Keratinocyte (primary cell): ENCODE measurements at regions not wholly inside any gene's neighbourhood (a gene's known extent, or its start where the extent isn't known, plus 50 kb on each side); places are given as distances from the start of the nearest gene placed in this dataset.
"Not testable (repeated sequence)": the region's sequence is repeated elsewhere in the genome, so short reads cannot be mapped to it uniquely, and the experiment has no call there.

ENCODE experiments used
- DNase-seq: peaks from one replicate; pipeline ENCODE4 v3.0.0-alpha.2; 2011; ENCODE audit warnings: low read depth, missing footprints, low spot score
- FAIRE-seq: peaks from 2 replicates; lab custom pipeline; 2011; peaks lifted over from hg19 to GRCh38; lab: Jason Lieb, UNC
- H2AFZ ChIP-seq: 2 replicates; pipeline ENCODE4 v1.6.0; 2012; ENCODE audit warnings: low read length, control low read depth, inconsistent platforms; ENCODE audit not compliant: control insufficient read depth
- H3K27ac ChIP-seq: 2 replicates; pipeline ENCODE4 v1.5.1; 2011; ENCODE audit warnings: low read length; ENCODE audit not compliant: control insufficient read depth, insufficient read depth
- H3K27me3 ChIP-seq: 3 replicates; pipeline ENCODE4 v1.6.0; 2011; ENCODE audit warnings: low read length; ENCODE audit not compliant: control insufficient read depth, insufficient read depth; ENCODE audit errors: extremely low read depth
- H3K36me3 ChIP-seq, 2 experiments: 2 replicates in 1 of 2; 3 replicates in 1 of 2; pipeline ENCODE4 v1.5.1; 2011; ENCODE audit warnings: low read length in 2 of 2, mild to moderate bottlenecking in 1 of 2; ENCODE audit not compliant: control insufficient read depth in 2 of 2, insufficient read depth in 2 of 2; ENCODE audit errors: extremely low read depth in 1 of 2
- H3K4me1 ChIP-seq: 3 replicates; pipeline ENCODE4 v1.5.1; 2011; ENCODE audit warnings: low read length; ENCODE audit not compliant: control insufficient read depth, insufficient read depth; ENCODE audit errors: extremely low read depth
- H3K4me2 ChIP-seq: 3 replicates; pipeline ENCODE4 v1.6.0; 2011; ENCODE audit warnings: low read depth, low read length; ENCODE audit not compliant: control insufficient read depth, insufficient read depth; ENCODE audit errors: extremely low read depth
- H3K4me3 ChIP-seq, 3 experiments: fragments of 200-600 bp in 1 of 3; sonication (generic) in 1 of 3; 2 replicates in 2 of 3; 3 replicates in 1 of 3; pipeline ENCODE4 v1.5.1; 2011 to 2016; ENCODE audit warnings: low read length in 3 of 3, mild to moderate bottlenecking in 3 of 3, control low read depth in 2 of 3, inconsistent platforms in 1 of 3, low read depth in 1 of 3, mixed read lengths in 1 of 3, mixed run types in 1 of 3, moderate library complexity in 1 of 3; ENCODE audit not compliant: control insufficient read depth in 2 of 3, insufficient read depth in 2 of 3; ENCODE audit errors: extremely low read depth in 1 of 3
- H3K79me2 ChIP-seq: 2 replicates; pipeline ENCODE4 v1.6.0; 2012; ENCODE audit warnings: low read length; ENCODE audit not compliant: control insufficient read depth, insufficient read depth
- H3K9ac ChIP-seq: 3 replicates; pipeline ENCODE4 v1.6.0; 2011; ENCODE audit warnings: low read length; ENCODE audit not compliant: control insufficient read depth, insufficient read depth; ENCODE audit errors: extremely low read depth
- H3K9me1 ChIP-seq: 3 replicates; pipeline ENCODE4 v1.6.0; 2011; ENCODE audit warnings: low read length; ENCODE audit not compliant: control insufficient read depth, insufficient read depth; ENCODE audit errors: extremely low read depth
- H3K9me3 ChIP-seq: 2 replicates; pipeline ENCODE4 v1.5.1; 2012; ENCODE audit warnings: low read depth, low read length; ENCODE audit not compliant: control insufficient read depth
- H4K20me1 ChIP-seq: 3 replicates; pipeline ENCODE4 v1.6.0; 2011; ENCODE audit warnings: low read length; ENCODE audit not compliant: control insufficient read depth, insufficient read depth; ENCODE audit errors: extremely low read depth
- dilution Hi-C: fragments of 300-500 bp; cut with MboI; formaldehyde crosslinking; loops from one replicate; pipeline ENCODE4 v1.7.0; 2020; ENCODE audit warnings: low sequenced_read_pairs; ENCODE audit not compliant: extremely low pct_ligation_motif_present

- H2AFZ ChIP-seq, H3K27ac ChIP-seq, H3K4me3 ChIP-seq, H3K4me1 ChIP-seq, H3K9me1 ChIP-seq, H3K9me3 ChIP-seq, H4K20me1 ChIP-seq, H3K9ac ChIP-seq, H3K4me2 ChIP-seq, H3K79me2 ChIP-seq, DNase-seq, H3K27me3 ChIP-seq, H3K36me3 ChIP-seq, dilution Hi-C loops: not testable (repeated sequence)
- FAIRE-seq = peak; percentile 69
These were observed 192.9 kb downstream of the SPDYE17 start for GRCh38 chr7:76839214-76839613.

- H4K20me1 ChIP-seq, H3K79me2 ChIP-seq, H3K4me3 ChIP-seq, H3K9ac ChIP-seq, H2AFZ ChIP-seq, dilution Hi-C loops, H3K27me3 ChIP-seq, H3K36me3 ChIP-seq, H3K9me3 ChIP-seq, H3K27ac ChIP-seq, DNase-seq, H3K4me1 ChIP-seq, H3K4me2 ChIP-seq, H3K9me1 ChIP-seq: not testable (repeated sequence)
- peak; percentile 17 for FAIRE-seq
These were observed 193.8 kb downstream of the SPDYE17 start for GRCh38 chr7:76838357-76838756.

DNA sequence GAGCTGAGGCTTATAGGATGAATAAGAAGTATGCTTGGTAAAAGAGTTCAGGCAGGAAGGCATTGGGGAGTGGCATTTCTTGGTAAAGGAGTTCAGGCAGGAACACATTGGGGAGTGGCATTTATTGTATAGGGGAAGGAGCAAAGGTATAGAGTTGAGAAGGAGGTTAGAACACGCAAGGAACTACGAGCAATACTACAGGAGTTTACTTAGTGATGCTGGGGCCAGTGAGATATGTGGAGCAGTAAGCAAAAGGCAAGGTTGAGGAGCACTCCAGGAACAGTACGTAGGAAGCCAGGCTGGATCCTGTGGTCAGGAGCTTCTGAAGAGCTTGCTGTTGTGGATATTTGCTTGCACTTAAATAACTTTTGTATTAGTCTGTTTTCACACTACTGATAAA is 202.2 kb upstream of the POMZP3 start:
- H3K27ac ChIP-seq, H3K4me2 ChIP-seq, H3K9ac ChIP-seq, H4K20me1 ChIP-seq, DNase-seq, H3K36me3 ChIP-seq, H2AFZ ChIP-seq, H3K9me1 ChIP-seq, H3K9me3 ChIP-seq, H3K27me3 ChIP-seq, dilution Hi-C loops, H3K4me1 ChIP-seq, H3K4me3 ChIP-seq, H3K79me2 ChIP-seq: not testable (repeated sequence)
- FAIRE-seq = peak; percentile 68

DNA sequence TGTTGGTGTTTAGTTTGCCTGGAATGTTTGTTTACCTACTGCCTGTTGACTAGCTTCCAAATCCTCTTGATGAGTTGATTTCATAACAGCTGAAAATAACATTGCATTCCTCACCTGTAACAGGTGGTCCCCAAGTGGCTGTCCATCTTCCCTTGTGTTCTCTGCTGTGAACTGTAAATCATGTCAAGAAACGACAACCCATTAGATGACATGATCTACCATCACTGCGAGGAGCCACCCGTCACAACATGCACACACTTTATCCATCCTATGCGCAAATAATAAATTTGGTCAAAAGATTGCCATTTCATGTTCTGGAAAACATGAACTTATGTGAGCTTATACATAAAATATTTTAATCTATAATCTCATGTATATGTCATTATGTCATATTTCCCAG is 199.1 kb upstream of the POMZP3 start:
- H3K4me1 ChIP-seq, H3K4me3 ChIP-seq, FAIRE-seq, DNase-seq, H3K27ac ChIP-seq, H3K9me3 ChIP-seq, H3K27me3 ChIP-seq, H3K9ac ChIP-seq, H3K4me2 ChIP-seq, dilution Hi-C loops, H2AFZ ChIP-seq, H3K9me1 ChIP-seq, H3K79me2 ChIP-seq, H4K20me1 ChIP-seq, H3K36me3 ChIP-seq: not testable (repeated sequence)

DNA sequence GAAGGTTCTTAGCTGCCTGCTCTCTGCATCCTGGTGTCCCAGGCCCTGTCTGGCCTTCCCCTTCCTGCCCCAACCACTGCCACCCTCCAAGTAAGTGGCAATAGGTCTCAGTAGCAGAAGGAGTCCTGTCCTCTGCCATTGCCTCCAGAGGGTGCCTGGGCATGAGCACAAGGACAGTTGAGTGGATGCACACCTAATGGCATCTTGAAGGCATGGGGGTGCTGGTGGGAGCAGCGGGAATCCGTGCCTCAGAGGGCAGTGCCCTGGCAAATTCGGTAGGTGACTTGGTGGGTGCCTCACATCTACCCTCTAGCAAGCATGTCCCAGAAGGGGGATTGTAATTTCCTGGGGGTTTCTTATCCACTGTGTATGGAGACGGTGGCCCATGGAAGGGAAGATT is 182.8 kb upstream of the POMZP3 start:
- H3K4me3 ChIP-seq, H3K27ac ChIP-seq, H3K4me1 ChIP-seq, H3K27me3 ChIP-seq, H3K9ac ChIP-seq, H3K36me3 ChIP-seq, DNase-seq, FAIRE-seq, dilution Hi-C loops, H3K79me2 ChIP-seq, H3K9me1 ChIP-seq, H4K20me1 ChIP-seq, H3K9me3 ChIP-seq, H2AFZ ChIP-seq, H3K4me2 ChIP-seq: not testable (repeated sequence)
